GM20000 (cell line): ENCODE measurements at regions not wholly inside any gene's neighbourhood (a gene's known extent, or its start where the extent isn't known, plus 50 kb on each side); places are given as distances from the start of the nearest gene placed in this dataset.

Experiments used
- DNase-seq: peaks from one replicate; pipeline ENCODE4 v3.0.0; 2012; ENCODE audit warnings: low spot score
- TF ChIP-seq, protein P1 (sequence below): IDR thresholded peaks from 2 replicates; pipeline ENCODE4 v1.5.1; 2012; ENCODE audit warnings: mild to moderate bottlenecking, control low read depth; ENCODE audit errors: extremely low read depth, missing control alignments

- no peak for DNase-seq
- TF ChIP-seq, protein P1, sequence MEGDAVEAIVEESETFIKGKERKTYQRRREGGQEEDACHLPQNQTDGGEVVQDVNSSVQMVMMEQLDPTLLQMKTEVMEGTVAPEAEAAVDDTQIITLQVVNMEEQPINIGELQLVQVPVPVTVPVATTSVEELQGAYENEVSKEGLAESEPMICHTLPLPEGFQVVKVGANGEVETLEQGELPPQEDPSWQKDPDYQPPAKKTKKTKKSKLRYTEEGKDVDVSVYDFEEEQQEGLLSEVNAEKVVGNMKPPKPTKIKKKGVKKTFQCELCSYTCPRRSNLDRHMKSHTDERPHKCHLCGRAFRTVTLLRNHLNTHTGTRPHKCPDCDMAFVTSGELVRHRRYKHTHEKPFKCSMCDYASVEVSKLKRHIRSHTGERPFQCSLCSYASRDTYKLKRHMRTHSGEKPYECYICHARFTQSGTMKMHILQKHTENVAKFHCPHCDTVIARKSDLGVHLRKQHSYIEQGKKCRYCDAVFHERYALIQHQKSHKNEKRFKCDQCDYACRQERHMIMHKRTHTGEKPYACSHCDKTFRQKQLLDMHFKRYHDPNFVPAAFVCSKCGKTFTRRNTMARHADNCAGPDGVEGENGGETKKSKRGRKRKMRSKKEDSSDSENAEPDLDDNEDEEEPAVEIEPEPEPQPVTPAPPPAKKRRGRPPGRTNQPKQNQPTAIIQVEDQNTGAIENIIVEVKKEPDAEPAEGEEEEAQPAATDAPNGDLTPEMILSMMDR, result no peak
These were observed 75.0 kb upstream of the SEM1 start for GRCh38 chr7:96784597-96784996.

DNA sequence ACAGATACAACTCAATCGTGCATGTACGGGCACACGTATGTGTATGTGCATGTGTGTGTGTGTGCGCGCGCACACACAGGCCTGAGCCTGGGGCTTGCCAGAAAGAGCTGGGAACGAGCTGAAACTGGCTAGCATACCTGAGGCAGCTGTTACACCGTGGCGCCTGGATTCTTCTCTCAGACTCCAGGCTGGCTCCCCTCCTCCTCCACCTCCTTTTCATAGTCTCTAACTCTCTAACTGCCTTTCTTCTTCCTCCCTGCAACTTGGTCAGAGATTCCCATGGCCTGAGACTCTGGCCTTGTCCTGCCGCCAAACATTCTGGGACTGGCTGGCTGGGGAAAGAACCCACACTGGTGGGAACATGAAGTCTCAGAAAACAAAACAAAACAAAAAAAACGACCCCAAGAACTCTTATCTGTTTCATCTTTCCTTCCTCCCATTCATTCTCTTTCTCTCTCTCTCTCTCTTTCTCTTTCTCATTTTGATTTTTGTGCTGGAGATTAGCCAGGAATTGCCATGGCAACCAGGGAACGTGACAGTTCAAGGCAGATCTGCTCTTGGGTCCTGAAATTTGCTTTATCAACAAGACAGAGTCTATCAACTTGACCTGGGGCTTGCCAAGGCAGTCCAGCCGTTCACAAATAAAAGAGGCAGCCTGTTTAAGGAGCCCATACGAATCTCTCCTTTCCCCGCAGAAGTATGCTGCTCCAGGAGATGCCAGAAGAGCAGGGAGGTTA, 76.8 kb upstream of the SEM1 start:
- no peak for DNase-seq
- TF ChIP-seq, protein P1, result no peak

DNA sequence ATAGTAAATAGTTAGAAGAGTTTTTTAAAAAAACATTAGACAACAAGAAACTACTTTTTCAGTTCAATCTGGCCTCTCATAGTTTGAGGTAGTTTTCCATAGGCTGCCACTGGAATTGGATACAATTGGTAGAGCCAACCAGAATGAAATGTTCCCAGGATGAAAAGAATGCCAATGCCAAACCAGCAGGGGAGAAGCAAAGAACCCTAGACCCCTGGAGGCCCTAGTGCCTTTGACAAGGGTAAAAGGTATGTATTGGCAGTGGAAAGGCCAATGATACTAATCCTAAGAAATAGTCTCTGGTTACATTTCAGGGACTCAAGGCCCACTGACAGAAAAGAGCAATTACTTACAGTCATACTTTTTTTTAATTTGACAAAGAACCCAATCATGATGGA, 77.4 kb upstream of the SEM1 start:
- TF ChIP-seq, protein P1, result no peak

DNA sequence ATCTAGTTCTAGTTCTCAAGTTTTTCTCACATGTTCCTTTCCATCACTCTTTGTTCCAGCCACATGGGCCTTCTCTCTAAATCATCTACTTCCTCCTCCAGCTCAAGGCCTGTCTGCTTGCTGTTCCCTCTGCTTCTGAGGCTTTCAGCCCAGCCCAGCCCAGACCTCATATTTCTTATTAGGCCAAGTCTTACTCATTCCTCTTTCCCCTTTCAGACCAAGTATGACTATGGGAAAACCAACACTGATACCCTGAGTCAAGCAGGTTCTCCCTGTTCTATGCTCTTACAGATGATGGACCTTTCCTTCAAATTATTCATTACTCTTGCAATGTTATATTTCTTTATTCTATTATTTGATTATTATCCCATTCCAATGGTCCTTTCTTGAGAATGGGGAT, 80.3 kb upstream of the SEM1 start:
- DNase-seq, result no peak
- TF ChIP-seq, protein P1, result no peak

More for the DNA sequence above, 77.4 kb upstream of the SEM1 start:
- no peak for DNase-seq

DNA sequence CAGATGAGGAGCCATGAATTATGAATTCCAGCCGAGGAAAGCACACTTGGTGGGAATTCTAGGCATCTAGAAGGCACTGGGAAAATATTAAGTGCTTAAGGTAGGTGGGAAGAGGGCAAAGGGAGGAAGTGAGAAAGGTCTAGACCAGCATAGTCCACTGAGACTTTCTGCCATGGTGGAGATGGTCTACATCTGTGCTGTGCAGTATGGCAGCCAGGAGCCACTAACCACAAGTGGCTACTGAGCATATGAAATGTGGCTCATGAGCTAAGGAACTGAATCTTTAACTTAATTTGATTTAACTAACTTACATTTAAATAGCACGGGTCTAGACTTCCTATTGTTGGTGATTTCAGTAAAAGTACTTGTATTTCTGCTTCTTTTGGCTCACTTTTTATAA, 82.5 kb upstream of the SEM1 start:
- no peak for DNase-seq
- TF ChIP-seq, protein P1, result no peak

GRCh38 chr7:96794063-96794462, 84.4 kb upstream of the SEM1 start:
- no peak for DNase-seq
- TF ChIP-seq, protein P1, result no peak

DNA sequence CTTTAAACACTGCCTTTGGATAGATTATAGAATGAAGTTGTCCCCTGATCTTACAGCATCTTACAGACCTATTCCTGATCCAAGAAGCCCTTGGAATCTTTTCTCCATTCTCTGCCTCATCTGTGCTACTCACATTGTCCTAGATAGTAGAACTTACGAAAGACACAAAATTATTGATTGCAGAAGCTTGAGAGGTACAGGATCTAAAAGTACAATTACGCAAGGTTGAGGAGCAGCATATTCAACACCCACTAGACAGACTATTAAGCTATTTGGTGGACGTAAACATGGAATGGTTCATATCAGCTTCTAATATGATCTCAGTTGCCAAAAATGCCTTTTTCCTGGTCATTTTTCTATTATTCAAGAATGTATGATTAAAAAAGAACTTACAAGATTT, 90.5 kb upstream of the SEM1 start:
- TF ChIP-seq, protein P1, result no peak
- no peak for DNase-seq
